Ishikawa (cell line): ENCODE measurements at regions not wholly inside any gene's neighbourhood (a gene's known extent, or its start where the extent isn't known, plus 50 kb on each side); places are given as distances from the start of the nearest gene placed in this dataset.
A peak's percentile ranks its signal among the peaks of the same experiment; 100 is the strongest.

ENCODE experiments used
- CEBPB ChIP-seq: IDR thresholded peaks from 2 replicates; pipeline ENCODE4 v1.6.1; 2012
- CREB1 ChIP-seq: IDR thresholded peaks from 2 replicates; pipeline ENCODE4 v1.6.1; 2012; ENCODE audit warnings: low read depth
- EGR1 ChIP-seq: IDR thresholded peaks from 2 replicates; pipeline ENCODE4 v1.6.1; 2012
- EP300 ChIP-seq: IDR thresholded peaks from 2 replicates; pipeline ENCODE4 v1.6.1; 2012; ENCODE audit warnings: borderline replicate concordance
- FOXM1 ChIP-seq: IDR thresholded peaks from 2 replicates; pipeline ENCODE4 v1.6.1; 2012; ENCODE audit warnings: low read depth, borderline replicate concordance
- MAX ChIP-seq: IDR thresholded peaks from 2 replicates; pipeline ENCODE4 v1.6.1; 2012
- NFIC ChIP-seq: IDR thresholded peaks from 2 replicates; pipeline ENCODE4 v1.6.1; 2012
- RAD21 ChIP-seq: IDR thresholded peaks from 2 replicates; pipeline ENCODE4 v1.6.1; 2012; ENCODE audit warnings: low read depth
- REST ChIP-seq: IDR thresholded peaks from 2 replicates; pipeline ENCODE4 v1.6.1; 2012; ENCODE audit warnings: low read depth, mild to moderate bottlenecking
- TAF1 ChIP-seq: IDR thresholded peaks from 2 replicates; pipeline ENCODE4 v1.6.1; 2012; ENCODE audit warnings: low read depth, mild to moderate bottlenecking
- TCF12 ChIP-seq: IDR thresholded peaks from 2 replicates; pipeline ENCODE4 v1.6.1; 2012; ENCODE audit warnings: low read depth
- TEAD4 ChIP-seq: IDR thresholded peaks from 2 replicates; pipeline ENCODE4 v1.6.1; 2012
- USF1 ChIP-seq: IDR thresholded peaks from 2 replicates; pipeline ENCODE4 v1.6.1; 2012
- YY1 ChIP-seq: IDR thresholded peaks from 2 replicates; pipeline ENCODE4 v1.6.1; 2012; ENCODE audit warnings: low read depth
- ZBTB7A ChIP-seq: IDR thresholded peaks from 2 replicates; pipeline ENCODE4 v1.6.1; 2012; ENCODE audit warnings: low read depth

DNA sequence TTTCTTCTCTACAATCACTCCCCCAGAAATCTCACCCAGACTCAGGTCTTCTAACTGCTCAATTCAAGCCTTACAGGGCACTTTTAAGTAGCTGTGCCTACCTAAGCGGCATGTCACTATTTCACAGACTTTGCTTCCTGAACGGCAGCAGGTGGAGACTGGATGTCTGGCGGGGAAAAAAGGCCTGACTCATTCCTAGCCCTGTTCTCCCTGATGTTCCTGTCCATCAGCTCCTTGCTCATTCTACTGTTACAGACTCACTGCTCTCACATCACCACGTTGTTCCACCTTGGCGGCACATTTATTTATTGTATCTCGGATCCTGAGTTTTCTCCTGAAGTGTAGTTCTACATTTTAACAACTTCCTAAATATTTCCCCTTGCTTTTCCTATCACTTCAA lies 52.6 kb upstream of the ATP11B start:
- TF ChIP-seq YY1 (no peak), RAD21 (no peak; the same call in 1 of the 2 replicates), TEAD4 (no peak), TAF1 (no peak), TCF12 (0 out of 2 replicates have a peak, but pooled peaks have one; percentile 24)

DNA sequence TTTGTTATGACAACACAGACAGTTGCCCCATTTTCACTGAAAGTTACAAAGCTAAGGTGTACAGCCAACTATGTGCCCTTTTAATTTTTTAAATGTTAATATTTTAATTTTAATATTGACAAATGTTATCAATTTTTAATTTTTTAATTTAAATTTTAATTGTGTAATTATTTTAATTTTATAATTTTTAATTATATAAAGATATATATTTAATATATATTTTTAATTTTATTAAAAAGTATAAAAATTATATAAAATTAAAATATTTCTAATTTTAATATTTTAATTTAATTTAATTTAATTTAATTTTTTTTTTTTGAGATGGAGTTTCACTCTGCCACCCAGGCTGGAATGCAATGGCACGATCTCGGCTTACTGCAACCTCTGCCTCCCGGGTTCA lies 52.1 kb upstream of the ATP11B start:
- TF ChIP-seq NFIC (no peak), YY1 (no peak), TEAD4 (no peak), REST (no peak), TCF12 (no peak), MAX (no peak), TAF1 (no peak), CEBPB (no peak), RAD21 (no peak), ZBTB7A (no peak), FOXM1 (no peak), CREB1 (no peak), EGR1 (no peak), EP300 (no peak), USF1 (no peak)
